GM18520 (cell line): ENCODE measurements at regions not wholly inside any gene's neighbourhood (a gene's known extent, or its start where the extent isn't known, plus 50 kb on each side); places are given as distances from the start of the nearest gene placed in this dataset.

Source experiments
- ATAC-seq: cut with Tn5 transposase; IDR thresholded peaks from one replicate; pipeline ENCODE4 v1.9.1; 2021; ENCODE audit not compliant: unreplicated experiment

GRCh38 chr17:77361986-77362620 lies 221.3 kb downstream of the SEC14L1 start:
- ATAC-seq, result no peak

GRCh38 chr17:77363821-77364361 lies 223.1 kb downstream of the SEC14L1 start:
- no peak for ATAC-seq

- ATAC-seq, result no peak
These were observed 223.7 kb downstream of the SEC14L1 start for GRCh38 chr17:77364381-77364911.

DNA sequence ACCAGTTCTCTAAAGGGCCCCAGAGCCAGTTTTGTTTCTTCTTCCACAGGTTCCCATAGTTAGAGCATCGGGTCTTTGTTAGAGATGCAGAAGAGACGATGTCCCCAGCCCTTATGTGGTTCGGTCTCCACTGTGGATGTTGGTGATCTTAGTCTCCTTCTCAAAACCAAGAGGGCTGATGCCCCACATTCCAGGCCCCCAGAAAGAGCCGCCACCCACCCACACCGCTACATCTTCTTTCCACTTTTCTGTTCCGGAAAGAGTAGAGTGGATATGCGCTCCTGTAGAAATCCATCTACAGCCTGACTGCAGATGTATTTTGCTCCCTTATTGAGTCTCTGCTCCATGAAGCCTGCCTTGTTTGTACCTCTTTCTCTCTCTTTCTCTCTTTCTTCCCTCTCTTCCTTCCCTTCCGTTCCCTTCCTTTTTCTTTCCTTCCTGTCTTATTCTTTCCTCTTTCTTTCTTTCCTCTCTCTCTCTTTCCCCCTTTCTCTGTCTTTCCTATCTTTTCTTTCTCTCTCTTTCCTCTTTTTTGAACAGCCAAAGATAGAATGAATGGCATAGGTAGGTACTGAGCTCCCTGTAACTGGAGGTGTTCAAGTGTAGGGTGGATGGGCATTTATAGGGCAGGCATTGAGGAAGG lies 224.3 kb downstream of the SEC14L1 start:
- no peak for ATAC-seq

GRCh38 chr17:77365584-77366186 lies 224.9 kb downstream of the SEC14L1 start:
- no peak for ATAC-seq

- no peak for ATAC-seq
These were observed 225.4 kb downstream of the SEC14L1 start for GRCh38 chr17:77366206-77366557.

DNA sequence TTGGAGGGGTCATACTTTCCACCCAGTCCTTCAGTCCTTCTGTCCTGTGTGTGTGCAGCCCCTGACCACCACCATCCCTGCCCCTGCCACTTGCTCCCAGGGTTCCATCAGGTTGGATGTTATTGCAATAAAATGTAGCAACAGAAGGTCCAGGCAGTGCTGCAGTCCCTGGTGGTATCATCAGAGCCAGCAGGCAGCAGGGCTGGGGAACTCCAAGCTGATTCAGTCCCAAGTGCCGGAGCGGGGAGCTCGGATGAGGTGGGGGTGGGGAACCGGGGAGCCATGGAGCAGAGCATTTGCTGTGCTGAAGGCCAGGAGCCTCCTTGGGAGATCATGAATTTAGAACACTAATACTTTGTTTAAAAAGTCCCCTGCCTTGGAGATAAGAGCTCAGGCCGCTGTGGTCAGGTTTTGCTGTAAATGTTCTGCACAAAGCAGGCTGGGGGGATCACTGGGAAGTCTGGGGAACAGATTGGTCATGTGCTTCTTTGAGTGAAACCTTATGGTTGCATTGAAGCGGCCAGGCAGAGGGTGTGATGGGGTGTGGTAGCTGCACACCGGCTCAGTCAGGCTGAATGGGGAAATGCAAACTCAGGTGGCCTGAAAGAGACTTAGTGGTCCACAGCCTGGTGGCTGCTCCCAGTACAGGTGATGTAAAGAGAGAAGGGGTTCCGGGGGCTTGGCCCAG lies 225.9 kb downstream of the SEC14L1 start:
- ATAC-seq, result no peak

GRCh38 chr17:77369544-77369971 lies 228.8 kb downstream of the SEC14L1 start:
- ATAC-seq, result no peak

DNA sequence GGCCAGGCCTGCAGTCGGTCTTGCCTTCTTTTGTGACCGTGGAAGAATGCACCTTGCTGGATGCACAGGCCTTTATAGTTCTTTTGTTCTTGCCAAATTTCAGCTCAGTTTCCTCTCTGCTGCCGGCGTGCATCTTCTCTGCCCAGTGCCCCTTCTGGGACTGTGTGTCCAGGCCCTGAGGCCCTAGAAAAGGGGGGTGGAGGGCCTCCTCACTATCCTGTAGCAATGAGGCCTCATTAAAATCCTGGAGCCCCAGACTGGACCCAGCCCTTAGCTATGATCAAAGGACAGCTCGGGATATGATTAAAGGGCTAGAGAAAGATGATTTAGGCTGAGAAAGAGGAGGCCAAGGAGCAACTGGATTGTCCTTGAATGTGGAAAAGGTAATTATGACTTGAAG lies 229.8 kb downstream of the SEC14L1 start:
- ATAC-seq, result no peak

DNA sequence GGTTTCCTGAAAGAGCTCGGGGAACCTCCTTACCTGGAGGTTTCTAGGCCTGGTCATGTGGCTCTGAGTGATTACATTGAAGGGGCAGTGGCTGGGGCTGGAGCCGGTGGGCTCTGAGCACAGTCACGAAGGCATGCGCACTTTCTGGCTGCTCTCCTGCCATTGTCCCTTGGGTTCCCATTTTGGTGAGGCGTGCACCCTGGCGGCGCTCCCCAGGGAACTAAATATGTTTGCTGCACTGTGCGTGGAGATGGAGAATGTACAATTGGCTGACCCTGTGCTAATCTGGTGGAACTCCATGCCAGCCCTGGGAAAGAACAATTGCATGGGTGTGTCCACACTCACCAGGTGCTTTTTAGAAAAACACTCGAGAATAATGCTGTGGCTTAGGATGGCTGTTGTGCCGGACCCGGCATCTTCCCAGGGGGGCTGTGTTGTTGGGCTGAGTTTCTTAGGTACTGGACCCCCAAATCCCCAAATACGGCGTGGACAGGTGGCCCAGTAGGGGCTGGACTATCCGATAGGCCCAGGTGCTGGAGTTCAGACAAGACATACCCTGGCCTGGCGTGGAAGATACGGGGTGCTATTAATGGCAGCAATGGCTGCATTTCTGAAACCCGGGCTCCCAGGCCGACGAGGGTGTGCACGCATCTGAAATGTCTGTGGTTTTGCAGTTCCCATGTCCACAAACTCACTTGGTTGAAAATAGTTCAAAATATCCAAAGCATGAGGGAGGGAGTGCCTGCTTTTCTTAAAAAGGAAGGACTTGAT lies 230.5 kb downstream of the SEC14L1 start:
- no peak for ATAC-seq

DNA sequence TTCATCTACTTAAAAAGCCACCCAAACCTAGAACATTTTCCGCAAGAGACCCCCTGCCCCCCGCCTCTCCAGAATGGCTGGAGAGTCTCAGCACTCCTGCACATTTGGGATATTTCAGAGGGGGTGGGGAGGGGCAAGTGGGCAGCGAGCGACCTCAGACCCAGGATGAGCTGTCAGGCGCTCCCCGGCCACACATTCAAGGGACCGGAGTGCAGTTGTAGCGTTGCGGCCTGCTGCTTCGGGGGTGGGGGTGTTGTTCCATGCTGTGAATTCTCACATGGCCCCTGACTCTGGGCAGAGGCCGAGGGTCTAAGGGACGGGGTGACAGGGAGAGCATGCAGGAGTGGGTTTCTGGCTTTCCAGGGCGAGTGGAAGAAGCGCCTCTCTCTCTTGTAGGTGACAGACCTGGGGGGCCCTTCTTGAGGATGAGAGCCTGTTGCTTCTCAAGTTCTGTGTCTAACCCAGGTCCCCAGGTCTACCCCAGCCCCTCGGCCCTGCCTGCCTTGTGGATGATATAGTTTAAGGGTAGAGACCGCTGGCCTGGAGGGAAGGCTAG lies 231.2 kb downstream of the SEC14L1 start:
- no peak for ATAC-seq

DNA sequence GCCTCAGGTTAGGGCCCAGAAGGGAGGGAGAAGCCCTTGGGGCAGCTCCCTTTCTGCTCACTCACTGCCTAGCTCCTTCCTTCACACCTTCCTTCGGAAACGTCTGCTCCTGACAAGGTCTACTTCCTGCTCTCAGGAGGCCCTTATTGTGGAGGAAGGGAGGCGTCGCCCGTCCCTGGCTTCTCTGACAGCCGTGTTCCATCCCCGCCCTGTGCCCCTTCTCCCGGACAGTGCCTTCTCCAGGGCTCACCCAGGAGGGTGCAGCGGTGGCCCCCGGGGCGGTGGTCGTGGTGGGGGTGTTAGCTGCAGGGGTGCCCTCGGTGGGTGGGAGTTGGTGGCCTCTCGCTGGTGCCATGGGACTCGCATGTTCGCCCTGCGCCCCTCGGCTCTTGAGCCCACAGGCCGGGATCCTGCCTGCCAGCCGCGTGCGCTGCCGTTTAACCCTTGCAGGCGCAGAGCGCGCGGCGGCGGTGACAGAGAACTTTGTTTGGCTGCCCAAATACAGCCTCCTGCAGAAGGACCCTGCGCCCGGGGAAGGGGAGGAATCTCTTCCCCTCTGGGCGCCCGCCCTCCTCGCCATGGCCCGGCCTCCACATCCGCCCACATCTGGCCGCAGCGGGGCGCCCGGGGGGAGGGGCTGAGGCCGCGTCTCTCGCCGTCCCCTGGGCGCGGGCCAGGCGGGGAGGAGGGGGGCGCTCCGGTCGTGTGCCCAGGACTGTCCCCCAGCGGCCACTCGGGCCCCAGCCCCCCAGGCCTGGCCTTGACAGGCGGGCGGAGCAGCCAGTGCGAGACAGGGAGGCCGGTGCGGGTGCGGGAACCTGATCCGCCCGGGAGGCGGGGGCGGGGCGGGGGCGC lies 231.9 kb downstream of the SEC14L1 start:
- ATAC-seq, result no peak

GRCh38 chr17:77373299-77374169 lies 232.8 kb downstream of the SEC14L1 start:
- no peak for ATAC-seq

DNA sequence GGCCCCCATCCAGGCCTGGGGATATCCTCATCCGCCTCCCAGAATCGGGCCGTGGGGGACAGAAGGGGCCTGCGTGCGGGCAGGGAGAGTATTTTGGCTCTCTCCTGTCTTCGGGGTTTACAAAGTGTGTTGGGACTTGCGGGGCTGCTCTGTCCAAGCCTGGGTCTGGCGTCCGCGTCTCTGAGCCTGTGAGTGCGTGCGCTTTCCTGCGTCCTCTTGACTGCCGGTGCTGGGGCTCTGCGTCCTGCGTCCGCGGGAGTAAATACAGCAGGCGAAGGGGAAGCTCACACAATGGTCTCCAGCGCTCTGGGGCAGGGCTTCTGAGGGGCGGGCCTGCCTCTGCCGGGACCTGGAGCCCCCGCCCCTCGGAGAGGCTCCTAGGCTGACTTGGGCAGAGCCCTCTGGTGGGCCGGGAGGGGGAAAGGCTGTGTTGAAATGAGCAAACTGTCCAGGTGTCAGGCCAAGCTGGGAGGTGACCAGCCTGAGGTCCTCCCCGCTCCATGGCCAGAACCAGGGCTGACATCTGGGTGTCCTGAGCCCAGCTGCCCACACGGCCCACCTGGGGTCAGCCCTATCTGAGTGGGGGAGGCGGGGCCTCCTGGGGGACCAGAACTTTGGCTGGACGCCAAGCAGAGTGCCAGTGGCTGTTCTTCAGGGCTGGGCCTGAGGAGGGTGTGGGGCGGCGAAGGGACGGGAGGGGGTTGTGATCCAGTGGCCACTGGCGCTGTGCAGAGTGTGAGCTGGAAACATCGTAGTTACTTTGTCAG lies 233.6 kb downstream of the SEC14L1 start:
- ATAC-seq, result no peak

GRCh38 chr17:77375108-77375916 lies 234.5 kb downstream of the SEC14L1 start:
- no peak for ATAC-seq

DNA sequence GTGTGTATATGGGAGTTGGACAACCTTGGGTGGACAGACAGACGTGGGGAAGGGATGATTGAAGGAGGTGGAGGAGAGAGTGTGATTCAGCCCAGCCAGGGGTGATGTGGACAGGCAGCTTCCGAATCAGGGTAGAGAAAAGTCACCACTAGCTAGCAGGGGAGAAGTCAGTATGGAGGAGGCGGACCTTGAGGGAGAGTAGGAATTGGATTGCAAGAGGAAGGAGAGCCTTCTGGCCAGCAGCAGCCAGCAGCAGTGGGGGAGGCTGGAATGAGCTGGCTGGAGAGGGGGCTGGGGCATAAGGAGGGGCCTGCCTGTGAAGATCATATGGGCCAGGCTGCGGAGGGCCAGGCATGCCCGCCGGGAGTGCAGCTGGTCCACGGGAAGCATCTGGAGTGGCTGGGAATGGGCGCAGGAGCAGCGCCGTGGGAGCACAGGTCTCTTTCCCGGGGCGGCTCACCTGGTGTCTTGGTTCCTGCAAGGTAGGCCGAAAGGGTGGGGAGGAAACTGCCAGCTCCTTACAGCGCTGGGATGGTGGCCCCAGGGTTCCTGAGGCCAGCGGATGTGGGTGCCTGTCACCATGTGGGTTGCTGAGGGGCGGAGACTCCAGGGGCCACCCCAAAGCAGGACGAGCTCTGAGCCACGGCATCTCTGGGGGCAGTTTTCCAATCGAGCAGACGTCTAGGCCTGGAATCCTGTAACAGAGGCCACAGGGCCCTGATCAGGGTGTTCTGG lies 235.3 kb downstream of the SEC14L1 start:
- no peak for ATAC-seq
